ENCODE measurements at regions not wholly inside any gene's neighbourhood (a gene's known extent, or its start where the extent isn't known, plus 50 kb on each side); places are given as distances from the start of the nearest gene placed in this dataset.
"Not testable (repeated sequence)": the region's sequence is repeated elsewhere in the genome, so short reads cannot be mapped to it uniquely, and the experiment has no call there.

- peak; percentile 100 for DNase-seq (ENCODE audit: low read depth)
Observed at GRCh38 chr3:55160241-55160983, 232.6 kb upstream of the LRTM1 start.

- peak; percentile 44 for DNase-seq (ENCODE audit: low read depth)
Observed at GRCh38 chr3:55159711-55160110, 231.9 kb upstream of the LRTM1 start.

- DNase-seq (ENCODE audit: low read depth): no peak
Observed at GRCh38 chr3:55159016-55159415, 231.2 kb upstream of the LRTM1 start.

- DNase-seq (ENCODE audit: low read depth): no peak
Observed at GRCh38 chr3:55158345-55158744, 230.5 kb upstream of the LRTM1 start.

GRCh38 chr3:55157731-55158130 lies 229.9 kb upstream of the LRTM1 start:
- peak; percentile 79 for DNase-seq (ENCODE audit: low read depth)

- DNase-seq (ENCODE audit: low read depth): no peak
Observed at GRCh38 chr3:55156851-55157650, 229.2 kb upstream of the LRTM1 start.

DNA sequence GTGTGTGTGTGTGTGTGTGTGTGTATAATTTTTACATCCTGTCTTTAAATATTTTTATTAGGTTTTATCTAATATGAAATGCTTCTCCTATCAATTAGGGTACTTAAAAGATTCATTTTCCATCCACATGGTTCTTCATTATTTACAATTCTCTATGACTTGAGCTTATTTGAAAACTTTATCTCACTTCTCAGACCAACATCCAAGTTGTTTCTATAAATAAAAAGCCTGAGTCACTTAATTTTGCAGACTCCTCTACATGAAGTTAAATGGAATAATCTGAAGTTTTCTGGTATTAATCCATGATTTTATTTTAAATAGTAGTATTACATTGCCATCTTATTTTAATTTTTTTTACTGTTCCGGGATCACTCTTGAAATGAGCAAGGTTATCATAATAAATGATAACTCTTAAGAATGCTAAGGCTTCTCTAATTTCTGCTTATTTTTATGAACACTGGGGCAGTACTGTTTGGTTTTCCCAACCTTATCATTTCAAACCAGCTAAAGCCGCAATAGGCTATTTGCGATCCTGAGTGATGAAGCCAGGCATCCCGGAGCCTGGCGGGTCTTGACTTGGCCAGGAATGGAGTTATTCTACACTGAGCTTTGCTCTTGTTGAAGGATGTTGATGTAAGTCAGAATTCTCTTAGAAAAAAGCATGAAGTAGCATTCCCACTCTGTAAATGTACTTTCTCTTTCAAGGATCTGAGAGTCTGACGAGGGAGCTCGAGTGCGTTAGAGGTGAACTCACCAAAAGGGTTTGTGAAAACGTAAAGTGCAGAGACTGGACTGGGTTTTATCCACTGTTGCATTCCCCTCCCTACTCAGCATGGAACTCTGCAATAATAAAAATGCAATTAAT lies 220.2 kb upstream of the LRTM1 start:
- DNase-seq (ENCODE audit: low read depth): no peak

- DNase-seq (ENCODE audit: low read depth): no peak
Observed at GRCh38 chr3:55147406-55147805, 219.5 kb upstream of the LRTM1 start.

DNA sequence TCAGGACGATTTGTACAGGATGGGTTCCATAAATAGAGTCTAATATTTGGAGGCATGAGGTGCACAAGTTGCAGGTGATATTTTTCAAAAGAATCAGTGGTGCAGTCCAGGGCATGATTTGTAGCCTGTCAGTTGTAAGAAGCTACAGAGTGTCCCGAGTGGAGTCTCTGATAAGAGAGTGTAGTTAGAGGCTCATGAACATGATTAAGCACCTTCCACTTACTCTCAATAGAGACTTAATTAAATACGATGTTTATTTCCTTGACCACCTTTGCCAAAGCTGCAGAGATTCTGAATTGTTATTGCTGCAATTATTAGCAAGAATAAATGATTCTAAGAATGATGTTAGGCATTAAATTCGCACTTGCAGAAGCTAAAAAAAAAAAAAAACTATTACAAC lies 218.4 kb upstream of the LRTM1 start:
- no peak for DNase-seq (ENCODE audit: low read depth)

GRCh38 chr3:55144015-55144673 lies 216.3 kb upstream of the LRTM1 start:
- no peak for DNase-seq (ENCODE audit: low read depth)

GRCh38 chr3:55143336-55143735 lies 215.5 kb upstream of the LRTM1 start:
- no peak for DNase-seq (ENCODE audit: low read depth)

DNA sequence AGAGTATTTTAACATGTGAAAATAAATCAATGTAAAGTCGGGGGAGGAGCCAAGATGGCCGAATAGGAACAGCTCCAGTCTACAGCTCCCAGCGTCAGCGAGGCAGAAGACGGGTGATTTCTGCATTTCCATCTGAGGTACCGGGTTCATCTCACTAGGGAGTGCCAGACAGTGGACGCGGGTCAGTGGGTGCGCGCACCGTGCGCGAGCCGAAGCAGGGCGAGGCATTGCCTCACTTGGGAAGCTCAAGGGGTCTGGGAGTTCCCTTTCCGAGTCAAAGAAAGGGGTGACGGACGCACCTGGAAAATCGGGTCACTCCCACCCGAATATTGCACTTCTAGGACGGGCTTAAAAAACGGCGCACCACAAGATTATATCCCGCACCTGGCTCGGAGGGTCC lies 208.4 kb upstream of the LRTM1 start:
- DNase-seq (ENCODE audit: low read depth): not testable (repeated sequence)

- peak; percentile 41 for DNase-seq (ENCODE audit: low read depth)
Observed at GRCh38 chr3:55128225-55128823, 200.5 kb upstream of the LRTM1 start.

DNA sequence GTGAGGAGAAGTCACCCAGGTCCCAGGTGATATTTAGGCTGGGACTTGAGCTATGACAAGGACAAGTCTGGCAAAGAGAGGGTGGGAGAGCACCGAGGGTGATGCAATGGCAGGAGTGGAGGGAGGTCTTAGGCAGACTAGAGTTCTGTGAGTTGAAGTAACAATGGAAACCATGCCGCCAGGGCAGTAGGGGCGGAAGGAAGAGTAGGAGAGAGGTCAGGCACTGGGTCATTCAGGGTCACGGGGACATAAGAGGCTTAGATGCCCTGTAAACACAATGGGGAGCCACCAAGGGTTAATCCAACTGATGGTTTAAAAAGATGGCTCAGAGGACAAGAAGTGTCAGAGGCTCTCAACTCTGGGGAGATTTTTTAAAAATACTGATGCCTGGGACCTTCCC lies 199.7 kb upstream of the LRTM1 start:
- no peak for DNase-seq (ENCODE audit: low read depth)

DNA sequence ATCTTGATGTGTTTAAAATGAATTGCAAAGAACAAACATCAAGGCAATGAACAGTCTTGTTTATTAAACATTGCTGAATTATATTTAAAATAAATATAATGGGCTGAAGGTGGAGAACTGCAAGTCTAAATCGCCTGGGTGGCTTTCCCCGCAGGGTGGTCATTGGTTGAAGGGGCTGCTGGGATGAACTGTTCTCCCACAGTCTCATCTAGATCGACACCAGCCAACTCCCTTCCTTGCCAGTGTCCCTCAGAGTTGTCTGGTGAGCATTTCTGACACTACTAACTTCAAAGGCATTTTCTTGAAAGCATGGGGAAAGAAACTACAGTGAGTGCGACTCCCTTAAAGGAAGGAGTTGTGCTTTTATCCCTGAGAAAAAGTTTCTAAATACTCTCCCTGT lies 196.5 kb upstream of the LRTM1 start:
- no peak for DNase-seq (ENCODE audit: low read depth)

Data from myocyte (in vitro differentiated cells).